Neutrophil (primary cell): ENCODE measurements at regions not wholly inside any gene's neighbourhood (a gene's known extent, or its start where the extent isn't known, plus 50 kb on each side); places are given as distances from the start of the nearest gene placed in this dataset.

ENCODE experiments used
- H3K27ac ChIP-seq: fragments of 200-600 bp; sonication (generic); 2 replicates; pipeline ENCODE4 v1.5.1; 2016; ENCODE audit warnings: mild to moderate bottlenecking, moderate library complexity
- H3K27me3 ChIP-seq: fragments of 200-600 bp; sonication (generic); 2 replicates; pipeline ENCODE4 v1.6.0; 2016; ENCODE audit warnings: mild to moderate bottlenecking
- H3K36me3 ChIP-seq: fragments of 200-600 bp; sonication (generic); 2 replicates; pipeline ENCODE4 v1.5.1; 2017
- H3K4me1 ChIP-seq, 2 experiments: fragments of 200-600 bp in 1 of 2; sonication (generic) in 1 of 2; 1 replicate in 1 of 2; 2 replicates in 1 of 2; pipeline versions ENCODE4 v1.5.1 to v1.6.1; 2013 to 2016; ENCODE audit warnings: low read depth in 1 of 2, low read length in 1 of 2, mild to moderate bottlenecking in 1 of 2, moderate library complexity in 1 of 2; ENCODE audit not compliant: control insufficient read depth in 1 of 2, insufficient read depth in 1 of 2
- H3K4me3 ChIP-seq, 2 experiments: fragments of 200-600 bp in 1 of 2; sonication (generic) in 1 of 2; 1 replicate in 1 of 2; 2 replicates in 1 of 2; pipeline ENCODE4 v1.5.1; 2013 to 2016; ENCODE audit warnings: low read depth in 1 of 2, low read length in 1 of 2, mild to moderate bottlenecking in 1 of 2, moderate library complexity in 1 of 2
- H3K9me3 ChIP-seq: fragments of 200-600 bp; sonication (generic); 2 replicates; pipeline ENCODE4 v1.5.1; 2016
- CTCF ChIP-seq: fragments of 200-600 bp; sonication (generic); IDR thresholded peaks from 2 replicates; pipeline ENCODE4 v1.5.1; 2016; ENCODE audit warnings: antibody characterized with exemption

- no peaks in the 10 kb centered on the region for H3K36me3 ChIP-seq
- no peaks in the 10 kb centered on the region for H3K27me3 ChIP-seq
- H3K9me3 ChIP-seq: no peaks in the 10 kb centered on the region
- no peaks in the 10 kb centered on the region for H3K4me1 ChIP-seq
- H3K4me3 ChIP-seq: no peak overlapping the region
- H3K27ac ChIP-seq: no peak overlapping the region
- no peak for TF ChIP-seq CTCF
Observed at GRCh38 chr2:60678551-60678950, 77.5 kb upstream of the PAPOLG start.

- Histone ChIP-seq H3K4me3 (no peak overlapping the region), H3K27me3 (no peaks in the 10 kb centered on the region), H3K4me1 (no peaks in the 10 kb centered on the region), H3K27ac (no peak overlapping the region), H3K9me3 (no peaks in the 10 kb centered on the region), H3K36me3 (no peaks in the 10 kb centered on the region)
- TF ChIP-seq CTCF: no peak
Observed at GRCh38 chr2:60679036-60679780, 76.9 kb upstream of the PAPOLG start.

GRCh38 chr2:60693551-60693950 lies 62.5 kb upstream of the PAPOLG start:
- no peaks in the 10 kb centered on the region for H3K9me3 ChIP-seq
- no peaks in the 10 kb centered on the region for H3K36me3 ChIP-seq
- no peak overlapping the region for H3K27ac ChIP-seq
- H3K4me1 ChIP-seq: no peaks in the 10 kb centered on the region
- no peaks in the 10 kb centered on the region for H3K27me3 ChIP-seq
- no peak for TF ChIP-seq CTCF
- no peak overlapping the region for H3K4me3 ChIP-seq

- Histone ChIP-seq H3K4me1 (no peaks in the 10 kb centered on the region), H3K36me3 (no peaks in the 10 kb centered on the region), H3K9me3 (no peaks in the 10 kb centered on the region), H3K27me3 (no peaks in the 10 kb centered on the region), H3K4me3 (no peak overlapping the region), H3K27ac (no peak overlapping the region)
- no peak for TF ChIP-seq CTCF
Observed at GRCh38 chr2:60695793-60696192, 60.3 kb upstream of the PAPOLG start.

- Histone ChIP-seq H3K9me3 (no peaks in the 10 kb centered on the region), H3K27me3 (no peaks in the 10 kb centered on the region), H3K27ac (no peak overlapping the region), H3K4me3 (no peak overlapping the region), H3K36me3 (no peaks in the 10 kb centered on the region), H3K4me1 (no peaks in the 10 kb centered on the region)
- no peak for TF ChIP-seq CTCF
Observed at GRCh38 chr2:60699617-60700016, 56.5 kb upstream of the PAPOLG start.
